ENCODE measurements at regions not wholly inside any gene's neighbourhood (a gene's known extent, or its start where the extent isn't known, plus 50 kb on each side); places are given as distances from the start of the nearest gene placed in this dataset.

GRCh38 chr13:63206461-63206860 is 1790.8 kb upstream of the PCDH20 start:
- no peak for DNase-seq

GRCh38 chr13:63201493-63201892 is 1785.8 kb upstream of the PCDH20 start:
- DNase-seq = no peak

GRCh38 chr13:63199508-63199907 is 1783.9 kb upstream of the PCDH20 start:
- DNase-seq = no peak

GRCh38 chr13:63198071-63198470 is 1782.4 kb upstream of the PCDH20 start:
- DNase-seq = no peak

GRCh38 chr13:63195726-63196125 is 1780.1 kb upstream of the PCDH20 start:
- DNase-seq = no peak

- DNase-seq = no peak
Measured at GRCh38 chr13:63190742-63191141, 1775.1 kb upstream of the PCDH20 start.

- DNase-seq = no peak
Measured at GRCh38 chr13:63190219-63190618, 1774.6 kb upstream of the PCDH20 start.

GRCh38 chr13:63189712-63190111 is 1774.1 kb upstream of the PCDH20 start:
- DNase-seq = no peak

GRCh38 chr13:63184693-63185092 is 1769.0 kb upstream of the PCDH20 start:
- no peak for DNase-seq

GRCh38 chr13:63175536-63175935 is 1759.9 kb upstream of the PCDH20 start:
- DNase-seq = no peak

GRCh38 chr13:63167699-63168337 is 1752.2 kb upstream of the PCDH20 start:
- no peak for DNase-seq

GRCh38 chr13:63166345-63166744 is 1750.7 kb upstream of the PCDH20 start:
- no peak for DNase-seq

- no peak for DNase-seq
Measured at GRCh38 chr13:63163903-63164302, 1748.3 kb upstream of the PCDH20 start.

GRCh38 chr13:63161219-63161618 is 1745.6 kb upstream of the PCDH20 start:
- no peak for DNase-seq

- no peak for DNase-seq
Measured at GRCh38 chr13:63156816-63157215, 1741.2 kb upstream of the PCDH20 start.

- no peak for DNase-seq
Measured at GRCh38 chr13:63149375-63149774, 1733.7 kb upstream of the PCDH20 start.

- DNase-seq = no peak
Measured at GRCh38 chr13:63139277-63139676, 1723.6 kb upstream of the PCDH20 start.

- DNase-seq = no peak
Measured at GRCh38 chr13:63129995-63130394, 1714.3 kb upstream of the PCDH20 start.

GRCh38 chr13:63128716-63129115 is 1713.1 kb upstream of the PCDH20 start:
- DNase-seq = no peak

- no peak for DNase-seq
Measured at GRCh38 chr13:63124863-63125262, 1709.2 kb upstream of the PCDH20 start.

GRCh38 chr13:63120883-63121282 is 1705.2 kb upstream of the PCDH20 start:
- DNase-seq = no peak

GRCh38 chr13:63117710-63118109 is 1702.1 kb upstream of the PCDH20 start:
- DNase-seq = no peak

- DNase-seq = no peak
Measured at GRCh38 chr13:63112799-63113395, 1697.2 kb upstream of the PCDH20 start.

- DNase-seq = no peak
Measured at GRCh38 chr13:63110466-63110865, 1694.8 kb upstream of the PCDH20 start.

Data from activated gamma-delta T cell (primary cell).